NB4 (cell line): ENCODE measurements at regions not wholly inside any gene's neighbourhood (a gene's known extent, or its start where the extent isn't known, plus 50 kb on each side); places are given as distances from the start of the nearest gene placed in this dataset.

ENCODE experiments used
- POLR2A ChIP-seq: IDR thresholded peaks from 2 replicates; pipeline ENCODE4 v1.6.1; 2011; ENCODE audit warnings: mild to moderate bottlenecking; ENCODE audit not compliant: insufficient read length; ENCODE audit errors: extremely low read depth
- TF ChIP-seq, protein P1 (sequence below): IDR thresholded peaks from one replicate; pipeline ENCODE4 v1.5.1; 2012; ENCODE audit warnings: low read depth, low read length
- TF ChIP-seq, protein P2 (sequence below): IDR thresholded peaks from 2 replicates; pipeline ENCODE4 v1.6.1; 2011; ENCODE audit warnings: low read depth, low read length

DNA sequence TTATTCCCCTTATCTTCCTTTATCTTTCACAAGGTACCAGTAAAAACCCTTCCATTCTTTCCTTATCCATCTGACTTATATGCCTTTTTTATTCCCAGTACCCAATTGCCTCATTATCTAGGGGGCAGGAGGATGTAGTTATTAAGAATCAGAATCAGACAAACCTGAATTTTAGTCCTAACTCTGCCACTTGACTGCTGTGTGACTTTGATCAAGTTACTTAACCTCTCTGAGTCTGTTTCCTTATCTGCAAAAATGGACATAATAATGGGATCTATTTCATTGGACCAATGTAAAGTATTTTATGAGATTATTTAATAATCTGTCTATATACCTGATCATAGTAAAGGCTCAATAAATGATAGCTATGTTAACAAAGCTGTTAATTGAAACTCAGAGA, 59.6 kb upstream of the SIX3 start:
- TF ChIP-seq, protein P1, sequence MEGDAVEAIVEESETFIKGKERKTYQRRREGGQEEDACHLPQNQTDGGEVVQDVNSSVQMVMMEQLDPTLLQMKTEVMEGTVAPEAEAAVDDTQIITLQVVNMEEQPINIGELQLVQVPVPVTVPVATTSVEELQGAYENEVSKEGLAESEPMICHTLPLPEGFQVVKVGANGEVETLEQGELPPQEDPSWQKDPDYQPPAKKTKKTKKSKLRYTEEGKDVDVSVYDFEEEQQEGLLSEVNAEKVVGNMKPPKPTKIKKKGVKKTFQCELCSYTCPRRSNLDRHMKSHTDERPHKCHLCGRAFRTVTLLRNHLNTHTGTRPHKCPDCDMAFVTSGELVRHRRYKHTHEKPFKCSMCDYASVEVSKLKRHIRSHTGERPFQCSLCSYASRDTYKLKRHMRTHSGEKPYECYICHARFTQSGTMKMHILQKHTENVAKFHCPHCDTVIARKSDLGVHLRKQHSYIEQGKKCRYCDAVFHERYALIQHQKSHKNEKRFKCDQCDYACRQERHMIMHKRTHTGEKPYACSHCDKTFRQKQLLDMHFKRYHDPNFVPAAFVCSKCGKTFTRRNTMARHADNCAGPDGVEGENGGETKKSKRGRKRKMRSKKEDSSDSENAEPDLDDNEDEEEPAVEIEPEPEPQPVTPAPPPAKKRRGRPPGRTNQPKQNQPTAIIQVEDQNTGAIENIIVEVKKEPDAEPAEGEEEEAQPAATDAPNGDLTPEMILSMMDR, result no peak
- TF ChIP-seq POLR2A, result no peak
- TF ChIP-seq, protein P2, sequence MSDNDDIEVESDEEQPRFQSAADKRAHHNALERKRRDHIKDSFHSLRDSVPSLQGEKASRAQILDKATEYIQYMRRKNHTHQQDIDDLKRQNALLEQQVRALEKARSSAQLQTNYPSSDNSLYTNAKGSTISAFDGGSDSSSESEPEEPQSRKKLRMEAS, result no peak
